SW 1271 (cell line): ENCODE measurements at regions not wholly inside any gene's neighbourhood (a gene's known extent, or its start where the extent isn't known, plus 50 kb on each side); places are given as distances from the start of the nearest gene placed in this dataset.
"Not testable (repeated sequence)": the region's sequence is repeated elsewhere in the genome, so short reads cannot be mapped to it uniquely, and the experiment has no call there.

ENCODE experiments used
- DNase-seq, 2 experiments: peaks; one replicate each; lab custom pipeline; 2025; lab: John Stamatoyannopoulos, UW

DNA sequence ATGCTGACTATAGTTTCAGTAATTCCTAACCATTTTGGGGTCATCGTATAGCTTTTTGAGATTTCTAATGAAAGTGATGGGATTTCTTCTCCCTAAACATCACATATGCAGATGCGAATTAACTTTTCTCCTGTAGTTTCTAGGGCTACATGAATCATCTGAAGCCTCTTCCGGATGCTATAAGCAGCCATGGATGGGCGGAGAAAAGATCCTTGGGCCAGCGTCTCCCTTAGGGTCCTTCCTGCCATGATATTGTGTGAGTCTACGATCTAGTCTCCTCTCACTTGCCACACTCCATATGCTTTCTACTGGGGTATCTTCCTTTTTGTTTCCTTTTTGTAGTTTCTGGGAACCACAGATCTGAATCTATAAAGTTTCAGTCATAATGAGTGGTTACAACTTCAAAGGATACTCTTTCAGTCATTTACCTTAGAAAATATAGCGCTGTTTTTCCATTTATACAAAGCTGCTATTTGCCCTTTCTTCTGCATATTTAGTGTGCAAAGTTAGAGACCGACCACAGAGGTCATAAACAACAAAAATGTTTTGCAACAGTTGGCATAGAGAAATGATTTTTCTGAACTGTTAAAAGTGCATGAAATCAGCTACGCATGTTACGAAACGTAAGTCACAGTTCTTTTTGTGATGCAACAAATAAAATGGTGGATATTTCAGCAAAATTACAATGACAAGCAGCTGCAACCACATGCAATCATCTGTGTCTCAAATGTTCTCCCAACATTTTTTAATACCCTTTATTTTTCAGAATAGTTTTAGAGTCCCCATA is 396.2 kb upstream of the SLC35B3 start:
- DNase-seq = no peak

DNA sequence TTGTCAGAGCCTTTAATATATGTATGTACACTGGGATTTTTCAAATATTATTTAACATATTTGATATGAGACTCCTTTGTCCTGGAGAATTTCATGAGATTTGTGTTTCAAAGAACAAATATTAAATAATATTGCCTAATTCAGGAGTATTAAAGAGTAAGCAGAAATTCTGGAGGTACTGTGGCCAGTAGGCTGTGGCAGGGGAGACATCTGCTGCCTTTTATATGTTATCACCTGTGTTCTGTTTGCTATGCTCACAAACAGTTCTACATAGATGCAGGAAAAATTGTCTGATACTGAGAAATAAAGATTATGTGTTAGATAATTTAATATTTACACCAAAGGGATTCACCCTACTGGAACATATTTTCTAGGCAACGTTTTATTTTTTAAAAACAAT is 395.4 kb upstream of the SLC35B3 start:
- no peak for DNase-seq

DNA sequence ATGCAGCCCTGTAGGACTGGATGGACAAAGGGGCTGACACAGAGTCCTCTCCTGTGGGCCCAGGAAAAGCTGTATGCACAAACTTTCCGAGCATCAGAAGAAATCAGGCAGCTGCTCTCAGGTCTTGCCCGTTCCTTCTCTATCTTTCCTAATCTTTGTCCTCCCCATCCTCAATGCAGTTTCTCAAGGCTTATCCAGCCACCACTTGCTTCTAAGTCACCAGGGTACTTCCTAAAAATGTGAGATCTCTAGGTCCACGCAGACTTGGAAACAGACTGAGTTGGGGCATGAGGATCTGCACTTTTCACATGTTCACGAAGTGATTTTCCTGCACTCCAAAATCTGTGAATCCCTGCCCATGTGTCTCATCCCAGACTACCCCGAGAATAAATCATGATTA is 394.5 kb upstream of the SLC35B3 start:
- no peak for DNase-seq

DNA sequence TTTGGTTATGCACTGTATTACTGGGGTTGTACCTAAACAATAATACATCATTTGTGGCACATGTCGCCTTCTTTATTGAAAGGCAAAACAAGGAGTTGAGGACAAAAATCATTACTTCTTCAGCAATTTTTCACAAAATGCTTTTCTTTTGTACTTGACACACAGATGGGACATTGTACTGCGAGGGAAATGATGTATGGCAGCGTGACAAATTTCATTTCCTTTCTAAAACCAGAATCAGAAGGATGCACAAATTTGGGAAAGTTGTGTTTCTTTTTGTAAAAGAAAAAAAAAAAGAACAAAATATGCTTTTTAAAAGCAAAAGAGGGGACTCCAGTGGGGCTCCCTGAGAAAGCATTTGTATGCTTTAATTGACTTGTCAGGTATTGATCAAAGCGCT is 394.0 kb upstream of the SLC35B3 start:
- no peak for DNase-seq

DNA sequence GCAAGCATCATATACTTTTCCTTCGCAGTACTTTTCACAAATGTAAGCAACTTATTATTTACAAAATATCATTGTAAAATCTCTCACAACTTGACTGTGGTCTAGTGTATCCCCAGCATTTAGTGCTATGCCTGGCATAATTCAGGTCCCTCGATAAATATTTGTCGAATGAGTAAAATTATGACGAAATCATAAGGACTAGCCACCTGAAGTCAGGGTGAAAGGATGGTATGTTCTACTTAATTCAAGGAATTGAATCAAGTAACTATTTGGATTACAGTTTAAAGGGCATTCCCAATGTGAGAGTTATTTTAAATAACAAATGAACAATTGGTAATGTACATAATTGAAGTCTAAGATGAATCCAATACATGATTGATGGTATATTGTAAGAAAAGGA is 393.0 kb upstream of the SLC35B3 start:
- no peak for DNase-seq

DNA sequence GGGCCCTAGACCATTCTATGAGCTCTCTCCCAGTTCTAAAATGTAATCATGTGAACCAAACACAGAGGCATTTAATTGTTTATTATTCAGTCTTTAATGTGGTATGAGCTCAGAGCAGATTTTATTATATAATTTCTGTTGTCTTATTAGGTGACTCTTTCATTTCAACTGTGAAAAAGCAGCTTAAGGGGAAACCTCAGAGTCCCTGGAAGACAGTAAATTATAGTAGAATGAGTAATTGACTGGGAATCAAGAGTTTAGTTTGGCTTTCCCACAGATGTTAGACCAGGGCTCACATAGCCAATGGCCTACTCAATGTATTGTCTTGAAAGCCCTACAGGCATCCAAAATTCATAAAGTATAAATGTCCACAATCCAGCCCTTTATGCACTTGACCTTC is 390.4 kb upstream of the SLC35B3 start:
- no peak for DNase-seq

DNA sequence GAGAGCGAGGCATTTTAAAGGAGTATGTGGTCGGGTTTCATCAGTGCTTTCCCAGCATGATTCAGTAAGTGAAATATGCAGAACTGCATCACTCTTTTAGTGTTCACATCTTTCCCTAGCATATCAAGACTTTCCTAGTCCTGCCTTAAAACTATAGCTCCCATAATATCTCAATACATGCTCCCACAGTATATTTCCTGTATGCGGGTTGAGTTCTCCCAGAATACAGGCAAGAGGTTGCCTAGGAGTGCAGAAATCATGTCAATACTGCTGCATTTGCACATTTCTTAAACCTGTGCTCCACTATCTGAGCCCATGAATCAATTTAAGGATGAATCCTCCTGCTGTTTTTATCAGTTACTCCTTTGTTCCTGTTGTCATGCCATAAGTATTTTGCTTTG is 386.6 kb upstream of the SLC35B3 start:
- no peak for DNase-seq

DNA sequence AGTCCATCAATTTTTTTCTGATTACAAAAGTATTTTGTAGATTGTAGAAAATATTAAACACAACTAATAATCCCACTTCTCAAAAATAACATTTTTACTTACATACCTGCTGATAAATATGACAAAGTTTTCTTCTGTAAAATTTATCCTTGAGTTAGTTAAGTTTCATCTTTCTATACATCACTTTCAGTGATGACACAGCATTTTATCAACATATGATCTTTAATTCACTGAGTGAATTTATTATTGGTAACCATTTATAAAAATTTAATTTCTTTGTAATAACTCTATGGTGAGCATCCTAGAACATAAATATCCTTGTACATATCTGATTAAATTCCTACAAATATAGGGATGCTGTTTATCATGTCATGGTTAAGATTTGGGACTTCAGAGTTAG is 385.0 kb upstream of the SLC35B3 start:
- no peak for DNase-seq

DNA sequence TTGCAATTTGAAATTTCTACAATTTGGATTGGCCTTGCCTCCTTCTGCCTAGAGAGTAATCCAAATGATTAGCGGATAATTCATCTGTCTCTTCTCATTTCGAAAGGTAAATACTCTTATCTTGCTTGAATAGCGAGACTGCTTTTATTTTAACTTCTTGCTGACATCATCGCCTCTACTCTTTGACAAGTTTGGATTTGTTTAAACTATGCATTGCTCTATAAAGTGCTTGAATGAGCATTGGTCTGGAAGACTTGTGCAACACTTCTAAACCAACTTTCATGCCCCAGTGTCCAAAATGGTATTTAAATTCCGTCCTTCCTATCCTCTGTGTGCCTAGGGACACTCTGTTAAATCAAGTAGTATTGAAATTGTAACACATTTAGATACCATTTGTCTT is 384.1 kb upstream of the SLC35B3 start:
- DNase-seq = no peak

DNA sequence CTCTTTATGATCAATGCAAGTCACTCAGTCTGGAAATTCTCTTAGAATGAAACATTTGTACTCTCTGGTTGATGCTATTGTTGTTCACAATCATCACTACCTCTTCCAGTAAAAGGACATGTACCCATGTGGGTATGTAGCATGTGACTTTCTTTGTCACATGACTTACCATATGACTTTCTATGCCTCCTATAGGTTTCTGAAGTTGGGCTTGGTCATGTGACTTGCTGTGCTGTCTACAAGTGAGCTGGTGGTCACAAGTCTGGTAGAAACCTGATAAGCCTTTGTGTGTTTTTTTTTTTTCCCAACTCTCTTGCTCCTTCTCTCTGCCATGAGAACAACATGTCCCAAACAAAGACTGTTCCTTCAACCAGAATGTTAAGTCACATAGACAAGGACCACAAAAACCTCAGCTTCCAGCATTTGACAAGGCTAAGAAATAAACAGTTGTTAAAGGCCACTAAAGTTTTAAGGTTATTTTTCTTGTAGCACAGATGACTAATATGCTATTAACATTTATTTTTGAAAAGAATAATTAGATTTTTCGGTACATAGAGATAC is 379.2 kb upstream of the SLC35B3 start:
- no peak for DNase-seq

DNA sequence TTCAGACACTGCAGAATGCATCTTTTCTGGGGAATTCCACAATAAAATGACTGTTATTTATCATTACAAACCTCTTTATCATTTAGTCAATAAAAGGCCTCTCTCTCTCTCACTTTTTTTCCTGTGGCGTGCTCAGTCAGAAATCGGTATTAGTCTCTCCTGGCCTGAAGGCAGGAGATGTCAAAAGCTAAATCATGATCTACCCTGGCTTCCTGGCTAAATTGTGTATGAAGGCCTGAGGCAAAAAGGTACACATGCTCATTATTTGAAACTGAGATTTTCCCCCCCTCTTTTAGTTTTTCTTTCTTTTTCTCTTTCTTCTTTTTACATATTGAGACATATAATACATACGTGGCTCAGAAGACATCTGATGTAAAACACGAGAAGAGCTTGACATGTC is 375.0 kb upstream of the SLC35B3 start:
- DNase-seq = no peak

DNA sequence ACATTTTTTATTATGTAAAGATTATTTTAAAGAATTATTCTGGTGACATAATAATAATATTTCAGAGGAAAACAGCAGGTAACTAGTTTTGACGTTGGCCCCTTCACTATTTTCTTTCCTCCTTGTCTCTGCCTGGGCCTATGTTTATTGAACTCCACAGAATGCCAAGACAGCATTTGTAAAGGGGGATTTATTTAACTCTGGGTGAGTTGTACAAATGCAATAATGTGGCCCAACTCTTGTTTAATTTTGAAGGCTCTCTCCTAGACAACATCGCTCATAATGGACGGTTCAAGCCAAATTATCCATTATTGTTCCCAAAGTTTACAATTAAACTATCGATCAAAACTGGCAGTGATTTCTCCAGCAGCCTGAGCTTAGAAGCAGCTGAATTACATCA is 374.3 kb upstream of the SLC35B3 start:
- DNase-seq = no peak

DNA sequence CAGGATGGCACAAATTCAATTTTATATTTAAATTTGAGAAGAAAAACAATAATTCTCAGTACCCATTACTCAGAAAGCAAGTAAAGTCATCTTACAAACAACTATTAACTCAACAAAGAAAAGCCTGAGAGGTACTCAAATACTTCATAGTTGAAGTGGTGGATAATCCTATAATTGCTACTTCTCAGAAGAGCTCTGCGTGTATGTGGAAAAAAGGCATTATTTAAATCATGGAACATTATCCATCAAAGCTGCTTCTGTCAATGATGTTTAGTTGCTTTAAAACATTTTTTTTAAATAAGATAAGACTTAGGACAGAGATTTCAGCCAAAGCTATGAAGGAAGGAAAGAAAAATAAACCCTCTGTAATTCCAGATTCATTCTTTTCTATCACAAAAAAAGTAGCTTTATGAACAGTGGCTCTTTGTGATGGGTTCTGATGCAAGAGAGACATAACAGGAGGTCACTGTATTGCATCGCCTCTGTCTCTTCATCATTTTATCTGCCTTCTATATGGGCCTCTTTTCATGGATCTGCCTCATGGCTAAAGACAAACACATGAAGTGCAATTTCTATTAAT is 367.9 kb upstream of the SLC35B3 start:
- no peak for DNase-seq

DNA sequence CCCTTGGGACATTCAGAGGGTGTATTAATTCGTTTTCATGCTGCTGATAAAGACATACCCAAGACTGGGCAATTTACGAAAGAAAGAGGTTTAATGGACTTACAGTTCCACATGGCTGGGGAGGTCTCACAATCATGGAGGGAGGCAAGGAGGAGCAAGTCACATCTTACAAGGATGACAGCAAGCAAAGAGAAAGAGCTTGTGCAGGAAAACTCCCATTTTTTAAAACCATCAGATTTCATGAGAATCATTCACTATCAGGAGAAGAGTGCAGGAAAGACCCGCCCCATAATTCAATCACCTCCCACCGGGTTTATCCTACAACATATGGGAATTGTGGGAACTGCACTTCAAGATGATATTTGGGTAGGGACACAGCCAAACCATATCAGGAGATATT is 367.1 kb upstream of the SLC35B3 start:
- not testable (repeated sequence) for DNase-seq

DNA sequence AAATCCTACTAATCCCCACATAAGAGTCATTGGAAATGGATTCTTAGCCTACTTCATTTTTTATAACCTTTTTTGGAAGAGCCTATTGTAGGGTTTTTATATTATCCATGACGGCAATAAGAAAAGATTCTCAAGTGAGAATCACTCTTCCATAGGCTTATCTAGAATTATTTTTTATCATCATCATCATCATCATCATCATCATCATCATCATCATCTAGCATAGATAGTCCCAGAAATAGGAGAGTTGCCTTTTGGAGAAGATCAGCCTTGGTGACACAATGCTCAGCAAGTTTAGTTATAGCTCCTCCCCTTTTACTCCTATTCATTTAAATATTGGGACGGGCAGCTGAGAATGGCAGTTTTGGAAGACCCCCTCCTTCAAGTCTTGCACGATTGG is 359.1 kb upstream of the SLC35B3 start:
- no peak for DNase-seq

DNA sequence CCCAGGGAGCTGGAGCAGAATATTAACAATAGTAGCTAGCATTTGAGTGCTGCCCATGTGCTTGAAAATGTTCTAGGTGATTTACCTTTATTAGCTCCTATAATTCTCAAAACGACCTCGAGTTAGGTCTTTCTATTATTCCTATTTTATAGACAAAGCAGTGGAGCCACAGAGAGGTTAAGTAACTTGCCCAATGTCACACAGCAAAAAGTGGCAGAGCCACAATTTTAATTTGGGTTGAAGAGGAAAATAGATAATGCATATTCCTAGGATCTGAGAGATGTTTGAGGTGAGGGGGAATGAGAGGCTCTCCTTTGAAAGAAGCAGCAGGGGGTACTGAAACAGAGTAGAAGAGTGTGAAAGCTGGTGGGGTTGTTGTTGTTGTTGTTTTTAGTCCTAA is 354.5 kb upstream of the SLC35B3 start:
- DNase-seq = no peak

DNA sequence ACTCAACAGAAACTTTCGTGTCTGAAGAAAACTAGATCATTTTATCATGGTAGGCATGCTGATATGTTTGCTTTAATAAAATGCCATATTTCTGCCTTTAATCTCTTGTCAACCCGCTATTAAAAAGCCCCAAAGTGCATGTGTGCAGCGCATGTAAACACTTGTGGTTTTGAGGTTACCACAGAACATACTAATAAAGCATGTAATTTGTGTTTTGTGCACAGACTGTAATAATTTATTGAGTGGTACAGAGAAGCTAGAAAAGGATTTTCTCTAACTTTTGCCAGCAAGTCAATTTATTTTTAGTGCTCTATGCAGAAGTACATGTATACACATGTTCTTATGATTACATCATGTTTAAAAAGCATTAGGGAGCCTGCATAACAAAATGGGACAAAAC is 349.9 kb upstream of the SLC35B3 start:
- no peak for DNase-seq

DNA sequence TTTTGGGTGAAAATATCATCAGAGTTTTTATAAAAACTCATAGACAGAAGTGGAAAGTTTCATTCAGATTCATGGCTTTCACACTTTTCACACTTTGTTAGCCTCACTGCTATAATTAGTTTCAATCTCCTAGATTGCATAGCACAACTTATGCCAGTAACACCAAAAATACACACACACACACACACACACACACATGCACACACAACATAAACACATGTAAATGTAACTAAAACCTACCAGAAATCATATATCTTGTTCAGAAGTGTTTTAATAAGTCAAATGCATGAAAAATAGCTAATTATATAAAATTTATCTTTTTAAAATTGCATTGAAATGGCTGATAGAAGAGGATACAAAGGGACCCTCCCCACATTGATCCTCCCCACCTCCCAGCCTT is 347.8 kb upstream of the SLC35B3 start:
- no peak for DNase-seq

DNA sequence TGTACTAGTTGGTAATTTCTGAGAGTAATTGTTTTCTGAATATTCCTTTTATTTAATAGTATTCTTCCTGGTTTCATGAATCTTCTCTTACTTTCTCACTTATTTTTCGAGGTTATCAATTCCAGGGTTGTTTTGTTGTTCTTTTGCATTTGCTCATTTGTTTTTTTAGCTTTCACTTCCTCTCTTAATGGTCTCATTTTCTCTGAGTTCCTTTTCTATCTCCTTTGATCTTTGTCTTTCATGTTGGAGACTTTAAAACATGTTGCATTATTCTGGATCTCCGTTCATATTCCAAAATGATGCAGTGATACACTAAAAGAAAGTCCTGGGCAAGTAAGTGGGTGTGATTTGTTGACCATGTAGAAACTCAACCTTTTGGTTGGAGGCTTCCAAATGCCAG is 345.3 kb upstream of the SLC35B3 start:
- no peak for DNase-seq

DNA sequence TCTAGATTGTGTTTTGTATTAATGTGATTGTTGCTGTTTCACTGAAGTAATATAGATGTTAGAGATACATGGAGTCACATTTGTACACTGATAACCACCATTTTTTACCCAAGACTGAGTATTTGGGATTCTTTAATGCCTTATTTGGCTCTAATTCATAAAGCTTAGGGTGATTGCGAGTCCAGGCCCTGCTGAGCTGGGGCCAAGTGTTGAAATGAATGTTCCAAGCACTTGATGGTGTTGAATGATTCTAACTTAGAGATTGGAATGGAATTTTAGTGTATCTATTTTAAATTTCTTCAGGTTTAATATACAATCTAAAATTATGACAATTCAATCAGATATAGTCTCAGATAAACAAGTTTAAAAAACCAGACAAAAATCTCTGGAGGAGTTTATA is 329.4 kb upstream of the SLC35B3 start:
- DNase-seq = no peak

DNA sequence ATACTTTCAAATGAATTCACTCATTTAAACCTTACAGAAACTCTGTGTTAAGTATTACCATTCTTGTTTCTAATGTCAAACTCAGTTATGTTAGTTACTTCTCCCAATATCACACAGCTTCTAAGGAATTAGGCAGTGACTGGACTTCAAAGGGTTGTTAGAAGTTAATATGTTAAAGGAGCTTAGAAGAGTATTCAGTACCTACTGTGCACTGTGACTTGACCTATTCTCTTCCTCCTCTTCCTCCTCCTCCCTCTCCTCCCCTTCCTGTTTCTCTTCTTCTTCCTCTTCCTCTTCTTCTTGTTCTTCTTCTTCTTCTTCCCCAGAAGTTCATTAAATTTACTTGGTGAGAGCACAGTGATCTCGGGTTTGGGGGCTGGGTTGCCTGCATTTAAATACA is 325.6 kb upstream of the SLC35B3 start:
- no peak for DNase-seq

DNA sequence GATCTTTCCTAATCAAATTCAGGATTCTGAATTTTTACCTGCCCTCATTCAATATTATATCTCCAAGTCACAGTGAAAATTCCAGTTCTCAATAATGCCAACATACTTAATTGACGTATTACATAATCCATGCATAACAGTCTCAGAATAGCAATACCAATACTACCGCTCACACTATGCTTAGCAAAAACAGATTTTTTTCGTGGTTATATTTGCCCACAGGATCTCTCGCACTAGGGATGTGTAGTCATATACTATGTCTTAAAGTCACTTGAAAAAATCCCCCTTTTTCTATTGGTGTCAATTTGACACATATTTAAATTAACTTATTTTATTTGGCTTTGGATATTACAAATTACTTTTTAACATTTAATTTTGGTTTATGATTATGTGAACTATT is 323.1 kb upstream of the SLC35B3 start:
- no peak for DNase-seq

DNA sequence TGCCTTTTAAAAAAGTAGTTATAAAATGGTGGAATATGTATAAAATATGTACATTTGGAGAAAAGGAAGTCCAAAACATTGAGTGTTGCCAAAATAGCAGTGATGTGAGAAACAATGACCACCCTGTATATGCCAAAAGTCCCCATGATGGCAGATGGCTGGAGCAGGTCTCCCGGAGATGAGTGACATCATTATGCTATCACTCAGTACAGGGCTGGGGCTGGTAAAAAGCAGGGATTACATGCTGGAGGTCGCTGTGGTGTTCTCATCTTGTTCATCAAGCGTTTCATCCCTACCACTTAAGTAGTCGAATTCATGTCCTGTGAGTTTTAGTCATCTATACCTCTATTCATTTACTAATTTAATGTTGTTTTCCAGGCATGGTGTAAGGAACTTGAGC is 315.3 kb upstream of the SLC35B3 start:
- DNase-seq = no peak

DNA sequence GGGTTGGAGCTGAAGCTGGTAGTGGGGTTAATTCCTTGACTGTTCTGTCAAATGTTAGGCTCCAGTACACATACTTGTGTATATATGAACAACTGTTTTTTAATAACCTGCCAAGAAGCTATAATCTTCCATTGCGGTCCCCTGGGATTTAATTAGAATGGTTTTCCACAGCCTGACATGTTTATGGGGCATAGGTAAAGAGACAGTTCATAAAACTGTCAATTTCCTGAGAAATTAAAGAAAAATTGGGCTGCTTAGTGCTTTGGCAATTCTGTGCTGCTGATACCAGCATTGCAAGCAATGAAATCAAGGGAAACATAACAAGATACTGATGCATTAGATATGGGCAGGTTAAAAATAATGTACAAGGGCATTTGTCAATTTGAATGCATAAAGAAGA is 314.1 kb upstream of the SLC35B3 start:
- no peak for DNase-seq
